Vagina (tissue), 2 donors: ENCODE measurements at regions not wholly inside any gene's neighbourhood (a gene's known extent, or its start where the extent isn't known, plus 50 kb on each side); places are given as distances from the start of the nearest gene placed in this dataset.

Experiments used
- POLR2AphosphoS5 ChIP-seq, 2 donors: sonication (generic); formaldehyde crosslinking; IDR thresholded peaks; one replicate each; pipeline ENCODE4 v1.9.0; 2017; ENCODE audit warnings: antibody characterized with exemption in 2 of 2, mild to moderate bottlenecking in 2 of 2, low read depth in 1 of 2; ENCODE audit not compliant: insufficient read depth in 1 of 2
- TF ChIP-seq, protein P1 (sequence below), 3 experiments: fragments of 450-650 bp in 2 of 3; fragments of 200-600 bp in 1 of 3; sonication (generic) in 1 of 3; IDR thresholded peaks; one replicate each; pipeline ENCODE4 v1.5.1; 2017 to 2019; ENCODE audit warnings: antibody characterized with exemption in 3 of 3, mild to moderate bottlenecking in 2 of 3, moderate library complexity in 2 of 3

DNA sequence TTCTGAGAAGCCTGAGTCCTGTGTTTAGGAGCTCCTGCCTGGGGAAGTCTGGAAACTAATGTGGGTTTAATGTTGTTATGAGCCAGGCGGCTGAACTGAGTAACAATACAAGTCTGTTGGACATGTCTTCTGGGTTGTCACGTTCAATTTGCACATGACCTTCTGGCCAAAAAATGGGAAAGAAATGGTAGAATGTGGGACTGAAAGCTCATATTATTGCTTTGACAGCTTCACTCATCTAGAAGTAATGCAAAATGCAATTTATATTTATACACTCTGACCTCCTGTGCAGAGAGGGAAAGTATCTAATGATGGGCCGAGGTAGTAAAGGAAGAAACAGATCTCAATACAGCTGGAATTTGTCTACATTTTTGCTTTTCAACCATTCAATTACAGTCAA lies 75.8 kb downstream of the NR2F2 start:
- TF ChIP-seq, protein P1, sequence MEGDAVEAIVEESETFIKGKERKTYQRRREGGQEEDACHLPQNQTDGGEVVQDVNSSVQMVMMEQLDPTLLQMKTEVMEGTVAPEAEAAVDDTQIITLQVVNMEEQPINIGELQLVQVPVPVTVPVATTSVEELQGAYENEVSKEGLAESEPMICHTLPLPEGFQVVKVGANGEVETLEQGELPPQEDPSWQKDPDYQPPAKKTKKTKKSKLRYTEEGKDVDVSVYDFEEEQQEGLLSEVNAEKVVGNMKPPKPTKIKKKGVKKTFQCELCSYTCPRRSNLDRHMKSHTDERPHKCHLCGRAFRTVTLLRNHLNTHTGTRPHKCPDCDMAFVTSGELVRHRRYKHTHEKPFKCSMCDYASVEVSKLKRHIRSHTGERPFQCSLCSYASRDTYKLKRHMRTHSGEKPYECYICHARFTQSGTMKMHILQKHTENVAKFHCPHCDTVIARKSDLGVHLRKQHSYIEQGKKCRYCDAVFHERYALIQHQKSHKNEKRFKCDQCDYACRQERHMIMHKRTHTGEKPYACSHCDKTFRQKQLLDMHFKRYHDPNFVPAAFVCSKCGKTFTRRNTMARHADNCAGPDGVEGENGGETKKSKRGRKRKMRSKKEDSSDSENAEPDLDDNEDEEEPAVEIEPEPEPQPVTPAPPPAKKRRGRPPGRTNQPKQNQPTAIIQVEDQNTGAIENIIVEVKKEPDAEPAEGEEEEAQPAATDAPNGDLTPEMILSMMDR (IDR thresholded peaks at IDR 0.05): no peak
- no peak for TF ChIP-seq POLR2AphosphoS5 (IDR thresholded peaks at IDR 0.05; ENCODE audit: insufficient read depth in 1 of 2, low read depth in 1 of 2)
